Fibroblast of peridontal ligament (primary cell): ENCODE measurements at regions not wholly inside any gene's neighbourhood (a gene's known extent, or its start where the extent isn't known, plus 50 kb on each side); places are given as distances from the start of the nearest gene placed in this dataset.
A peak's percentile ranks its signal among the peaks of the same experiment; 100 is the strongest.
"Not testable (repeated sequence)": the region's sequence is repeated elsewhere in the genome, so short reads cannot be mapped to it uniquely, and the experiment has no call there.

Experiments
- DNase-seq: peaks from one replicate; pipeline ENCODE4 v3.0.0-alpha.2; 2010; ENCODE audit errors: extremely low read depth

GRCh38 chr2:210860276-210860675 is 303.9 kb downstream of the CPS1 start:
- no peak for DNase-seq

- no peak for DNase-seq
Observed at GRCh38 chr2:210861038-210861665, 304.8 kb downstream of the CPS1 start.

GRCh38 chr2:210862283-210863065 is 306.1 kb downstream of the CPS1 start:
- DNase-seq, result no peak

- DNase-seq, result no peak
Observed at GRCh38 chr2:210863283-210863682, 306.9 kb downstream of the CPS1 start.

DNA sequence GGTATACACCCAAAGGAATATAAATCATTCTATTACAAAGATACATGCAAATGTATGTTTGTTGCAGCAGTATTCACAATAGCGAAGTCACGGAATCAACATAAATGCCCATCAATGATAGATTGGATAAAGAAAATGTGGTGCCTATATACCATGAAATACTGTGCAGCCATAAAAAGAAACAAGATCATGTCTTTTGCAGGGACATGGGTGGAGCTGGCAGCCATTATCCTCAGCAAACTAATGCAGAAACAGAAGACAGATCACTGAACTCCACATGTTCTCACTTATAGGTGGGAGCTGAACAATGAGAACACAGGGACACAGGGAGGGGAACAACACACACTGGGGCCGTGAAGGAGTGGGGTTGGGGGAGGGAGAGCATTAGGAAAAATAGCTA is 315.2 kb downstream of the CPS1 start:
- DNase-seq, result not testable (repeated sequence)

- no peak for DNase-seq
Observed at GRCh38 chr2:210873631-210874030, 317.2 kb downstream of the CPS1 start.

- no peak for DNase-seq
Observed at GRCh38 chr2:210884227-210884626, 327.8 kb downstream of the CPS1 start.

DNA sequence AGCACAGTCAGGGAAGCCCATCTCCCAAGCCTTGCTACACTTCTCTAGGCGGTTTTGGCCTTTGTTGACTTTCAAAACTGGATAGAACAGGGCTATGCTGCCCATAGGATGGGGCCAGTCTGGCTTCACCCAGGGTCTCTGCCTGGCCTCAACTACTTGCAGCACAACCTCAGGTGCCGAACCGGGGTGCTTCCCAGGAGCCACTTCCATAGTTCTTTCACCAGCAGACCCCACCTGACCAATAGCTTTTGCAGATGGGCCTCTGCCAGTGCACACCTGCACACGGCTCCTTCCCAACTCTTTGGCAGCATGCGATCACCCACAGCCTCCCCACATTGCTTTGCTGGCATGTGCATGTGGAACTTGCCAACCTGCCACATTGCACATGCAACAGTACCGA is 331.6 kb downstream of the CPS1 start:
- DNase-seq, result no peak

- DNase-seq, result no peak
Observed at GRCh38 chr2:210895132-210895531, 338.7 kb downstream of the CPS1 start.

DNA sequence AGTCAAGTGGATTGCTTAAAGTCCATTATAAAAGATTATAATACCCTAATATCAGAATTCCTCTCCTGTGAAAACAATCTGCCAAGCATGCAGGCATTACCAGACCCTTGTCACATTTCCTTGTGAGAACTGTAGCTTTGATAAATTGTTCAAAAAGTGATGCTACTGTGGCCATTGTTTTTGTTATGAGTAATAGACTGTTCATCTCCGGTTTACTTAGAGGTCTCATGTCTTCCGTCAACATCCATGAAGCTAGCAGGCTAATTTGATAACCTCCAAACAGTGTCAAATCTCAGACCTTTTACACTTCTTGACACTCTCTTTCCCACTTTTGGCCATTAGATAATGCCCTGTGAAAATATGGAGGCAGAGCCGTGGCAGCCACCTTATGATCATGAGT is 342.7 kb downstream of the CPS1 start:
- DNase-seq, result no peak

- DNase-seq, result no peak
Observed at GRCh38 chr2:210901326-210901725, 344.9 kb downstream of the CPS1 start.

- DNase-seq, result no peak
Observed at GRCh38 chr2:210912779-210913178, 356.4 kb downstream of the CPS1 start.

- peak; percentile 64 for DNase-seq
Observed at GRCh38 chr2:210913461-210913860, 357.1 kb downstream of the CPS1 start.

DNA sequence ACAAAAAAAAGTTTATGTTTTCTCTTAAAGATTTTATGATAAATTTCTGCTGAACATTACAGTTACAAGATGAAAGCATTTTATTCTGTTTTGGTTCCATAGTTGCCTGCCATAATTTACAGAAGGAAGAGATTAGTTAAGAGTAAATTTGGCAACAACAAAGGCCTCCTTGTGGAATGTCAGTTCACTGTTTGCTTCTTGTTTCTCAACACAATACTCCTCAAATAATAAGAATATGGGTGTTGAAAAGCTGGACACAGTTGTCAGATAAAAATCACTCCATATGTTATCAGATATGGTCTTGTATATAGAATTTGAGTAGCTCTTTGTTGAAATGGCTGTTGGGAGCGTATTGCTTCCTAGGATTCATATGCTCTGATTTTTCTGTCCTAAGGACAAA is 359.5 kb downstream of the CPS1 start:
- no peak for DNase-seq

DNA sequence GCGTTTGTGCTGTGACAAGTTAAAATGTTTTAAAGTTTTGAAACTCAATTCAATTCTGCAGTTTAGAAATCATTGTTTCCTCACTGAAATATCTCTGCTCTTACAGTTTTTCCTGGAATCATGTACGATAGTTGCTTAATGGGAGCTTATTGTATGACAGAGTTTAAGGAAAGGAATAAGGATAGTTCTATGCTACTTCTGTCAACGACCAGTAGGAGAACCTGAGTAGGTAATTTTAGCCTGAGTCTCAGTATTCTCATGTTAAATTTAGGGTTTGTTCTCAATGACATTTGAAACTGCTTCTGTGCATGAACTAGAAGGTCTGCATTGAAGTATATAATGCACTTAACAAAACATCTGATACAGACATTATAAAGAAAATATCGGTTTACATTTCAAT is 361.1 kb downstream of the CPS1 start:
- DNase-seq, result no peak

- no peak for DNase-seq
Observed at GRCh38 chr2:210919128-210919527, 362.7 kb downstream of the CPS1 start.

DNA sequence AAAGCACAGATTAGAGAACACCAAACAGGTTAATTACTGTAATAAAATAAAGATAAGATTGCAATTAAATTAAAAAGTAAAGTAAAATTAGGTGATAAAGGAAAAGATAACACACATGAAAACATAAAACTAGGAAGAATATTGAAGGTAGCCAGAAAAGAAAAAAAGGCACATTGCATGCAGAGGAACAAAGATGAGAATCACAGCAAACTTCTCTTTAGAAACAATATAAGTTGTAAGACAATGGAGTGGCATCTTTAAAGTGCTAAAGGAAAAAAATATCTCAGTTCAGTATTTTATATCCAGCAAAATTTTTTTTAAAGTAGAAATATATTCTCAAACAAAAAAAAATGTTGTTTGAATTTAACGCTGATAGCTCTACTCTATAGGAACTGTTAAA is 366.0 kb downstream of the CPS1 start:
- DNase-seq, result no peak

DNA sequence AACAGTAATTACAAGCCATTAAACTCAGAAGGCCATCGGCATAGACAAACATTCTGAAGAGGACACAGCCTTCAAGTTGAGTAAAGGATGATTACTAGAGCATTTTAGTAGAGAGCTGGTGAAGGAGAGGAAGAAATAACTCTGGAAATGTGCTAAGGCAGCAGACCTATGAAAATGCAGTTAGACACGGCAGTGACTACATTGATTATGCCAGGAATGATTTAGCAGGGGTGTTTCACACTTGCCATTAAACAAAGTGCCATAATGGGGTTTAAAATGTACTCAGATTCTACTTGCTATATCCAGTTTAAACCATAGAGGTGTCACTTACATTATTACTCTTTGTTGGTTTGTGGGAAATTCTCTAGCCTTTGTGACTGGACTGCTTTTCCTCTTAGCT is 372.3 kb downstream of the CPS1 start:
- no peak for DNase-seq

GRCh38 chr2:210938228-210938627 is 381.8 kb downstream of the CPS1 start:
- peak; percentile 39 for DNase-seq

- no peak for DNase-seq
Observed at GRCh38 chr2:210946395-210946794, 390.0 kb downstream of the CPS1 start.

- not testable (repeated sequence) for DNase-seq
Observed at GRCh38 chr2:210950434-210951060, 394.1 kb downstream of the CPS1 start.

DNA sequence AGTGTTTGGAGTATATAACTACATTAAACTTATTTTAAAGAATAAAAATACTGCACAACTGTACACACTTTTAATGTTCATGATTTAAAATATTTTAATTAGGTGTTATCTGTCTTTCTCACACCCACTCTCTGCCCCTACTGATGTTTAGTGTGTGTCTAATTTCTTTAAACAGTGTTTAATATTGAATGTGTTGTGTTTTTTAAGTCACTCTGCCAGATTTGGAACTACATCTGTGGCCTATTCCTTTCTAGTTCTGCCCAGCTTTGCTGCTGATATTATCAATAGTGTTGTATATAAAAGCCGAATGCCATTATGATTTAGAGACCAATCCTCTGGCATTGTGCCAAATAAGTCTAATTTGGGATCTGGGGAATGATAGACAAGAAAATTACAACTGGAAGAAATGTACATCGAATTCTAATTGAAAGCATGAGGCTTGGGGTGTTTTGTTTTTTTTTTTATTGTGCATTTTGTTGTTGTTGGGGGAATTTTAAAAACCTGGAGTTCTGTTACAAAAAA is 398.0 kb downstream of the CPS1 start:
- no peak for DNase-seq

GRCh38 chr2:210955591-210955990 is 399.2 kb downstream of the CPS1 start:
- peak; percentile 51 for DNase-seq
